HL-60 (cell line): ENCODE measurements at regions not wholly inside any gene's neighbourhood (a gene's known extent, or its start where the extent isn't known, plus 50 kb on each side); places are given as distances from the start of the nearest gene placed in this dataset.

Experiments
- GABPA ChIP-seq: IDR thresholded peaks from 2 replicates; pipeline ENCODE4 v1.6.1; 2012; ENCODE audit warnings: low read depth
- TF ChIP-seq, protein P1 (sequence below): IDR thresholded peaks from one replicate; pipeline ENCODE4 v1.5.1; 2011; ENCODE audit warnings: low read length, control low read depth, inconsistent platforms; ENCODE audit not compliant: insufficient read depth

DNA sequence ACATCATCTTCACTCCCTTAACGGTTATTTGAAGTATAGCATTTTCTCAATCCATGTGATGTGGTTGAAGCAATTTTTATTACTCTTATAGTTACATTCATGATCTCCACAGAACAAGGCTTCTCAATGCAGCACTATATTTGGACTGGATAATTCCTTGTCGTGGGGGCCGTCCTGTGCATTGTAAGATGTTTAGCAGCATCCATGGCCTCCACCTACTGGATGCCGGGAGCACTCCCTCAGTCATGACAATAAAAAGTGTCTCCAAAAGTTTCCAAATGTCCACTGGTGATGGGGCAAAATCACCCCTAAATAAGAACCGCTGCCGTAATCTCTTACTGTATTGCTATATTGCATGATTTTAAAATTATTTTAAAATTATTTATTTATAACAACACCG, 110.6 kb upstream of the DDX18 start:
- no peak for TF ChIP-seq GABPA
- TF ChIP-seq, protein P1, sequence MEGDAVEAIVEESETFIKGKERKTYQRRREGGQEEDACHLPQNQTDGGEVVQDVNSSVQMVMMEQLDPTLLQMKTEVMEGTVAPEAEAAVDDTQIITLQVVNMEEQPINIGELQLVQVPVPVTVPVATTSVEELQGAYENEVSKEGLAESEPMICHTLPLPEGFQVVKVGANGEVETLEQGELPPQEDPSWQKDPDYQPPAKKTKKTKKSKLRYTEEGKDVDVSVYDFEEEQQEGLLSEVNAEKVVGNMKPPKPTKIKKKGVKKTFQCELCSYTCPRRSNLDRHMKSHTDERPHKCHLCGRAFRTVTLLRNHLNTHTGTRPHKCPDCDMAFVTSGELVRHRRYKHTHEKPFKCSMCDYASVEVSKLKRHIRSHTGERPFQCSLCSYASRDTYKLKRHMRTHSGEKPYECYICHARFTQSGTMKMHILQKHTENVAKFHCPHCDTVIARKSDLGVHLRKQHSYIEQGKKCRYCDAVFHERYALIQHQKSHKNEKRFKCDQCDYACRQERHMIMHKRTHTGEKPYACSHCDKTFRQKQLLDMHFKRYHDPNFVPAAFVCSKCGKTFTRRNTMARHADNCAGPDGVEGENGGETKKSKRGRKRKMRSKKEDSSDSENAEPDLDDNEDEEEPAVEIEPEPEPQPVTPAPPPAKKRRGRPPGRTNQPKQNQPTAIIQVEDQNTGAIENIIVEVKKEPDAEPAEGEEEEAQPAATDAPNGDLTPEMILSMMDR, result no peak
